Stimulated activated CD4-positive, alpha-beta T cell treated with anti-CD3 and anti-CD28 coated beads, TNF-alpha, amount 100 ng/mL, for 1 hour (primary cell): ENCODE measurements at regions not wholly inside any gene's neighbourhood (a gene's known extent, or its start where the extent isn't known, plus 50 kb on each side); places are given as distances from the start of the nearest gene placed in this dataset.

Experiments used
- DNase-seq, 3 donors: peaks; one replicate each; pipeline ENCODE4 v3.0.0-alpha.2; 2020; ENCODE audit warnings: low read depth in 3 of 3, low spot score in 1 of 3

GRCh38 chr13:107866032-107866940, 349.1 kb downstream of the LIG4 start:
- no peak for DNase-seq

- no peak for DNase-seq
Observed at GRCh38 chr13:107865643-107866031, 349.7 kb downstream of the LIG4 start.

GRCh38 chr13:107865318-107865575, 350.1 kb downstream of the LIG4 start:
- DNase-seq, result no peak

GRCh38 chr13:107864543-107865317, 350.6 kb downstream of the LIG4 start:
- no peak for DNase-seq

- DNase-seq, result no peak
Observed at GRCh38 chr13:107860284-107860683, 355.1 kb downstream of the LIG4 start.

GRCh38 chr13:107854880-107855279, 360.5 kb downstream of the LIG4 start:
- no peak for DNase-seq

GRCh38 chr13:107852072-107852471, 363.3 kb downstream of the LIG4 start:
- no peak for DNase-seq

- no peak for DNase-seq
Observed at GRCh38 chr13:107851670-107852069, 363.7 kb downstream of the LIG4 start.

GRCh38 chr13:107847406-107847805, 367.9 kb downstream of the LIG4 start:
- DNase-seq, result no peak

GRCh38 chr13:107846642-107847041, 368.7 kb downstream of the LIG4 start:
- no peak for DNase-seq

- no peak for DNase-seq
Observed at GRCh38 chr13:107845911-107846310, 369.4 kb downstream of the LIG4 start.

GRCh38 chr13:107843681-107844080, 371.7 kb downstream of the LIG4 start:
- no peak for DNase-seq

GRCh38 chr13:107843281-107843680, 372.1 kb downstream of the LIG4 start:
- no peak for DNase-seq

GRCh38 chr13:107842562-107843180, 372.7 kb downstream of the LIG4 start:
- no peak for DNase-seq

- no peak for DNase-seq
Observed at GRCh38 chr13:107838588-107839161, 376.7 kb downstream of the LIG4 start.

- DNase-seq, result no peak
Observed at GRCh38 chr13:107836685-107837084, 378.7 kb downstream of the LIG4 start.

- DNase-seq, result no peak
Observed at GRCh38 chr13:107835339-107836018, 379.9 kb downstream of the LIG4 start.

- DNase-seq, result no peak
Observed at GRCh38 chr13:107834717-107835116, 380.6 kb downstream of the LIG4 start.

GRCh38 chr13:107834281-107834680, 381.1 kb downstream of the LIG4 start:
- DNase-seq, result no peak

GRCh38 chr13:107832500-107833100, 382.7 kb downstream of the LIG4 start:
- DNase-seq, result no peak

- no peak for DNase-seq
Observed at GRCh38 chr13:107830804-107831203, 384.5 kb downstream of the LIG4 start.
